ENCODE measurements at regions not wholly inside any gene's neighbourhood (a gene's known extent, or its start where the extent isn't known, plus 50 kb on each side); places are given as distances from the start of the nearest gene placed in this dataset.
"Not testable (repeated sequence)": the region's sequence is repeated elsewhere in the genome, so short reads cannot be mapped to it uniquely, and the experiment has no call there.

- DNase-seq (ENCODE audit: low read depth), result no peak
Observed at GRCh38 chr4:53866055-53866454, 198.3 kb downstream of the CHIC2 start.

- no peak for DNase-seq (ENCODE audit: low read depth)
Observed at GRCh38 chr4:53865054-53865453, 199.4 kb downstream of the CHIC2 start.

- DNase-seq (ENCODE audit: low read depth), result no peak
Observed at GRCh38 chr4:53863736-53864365, 200.6 kb downstream of the CHIC2 start.

DNA sequence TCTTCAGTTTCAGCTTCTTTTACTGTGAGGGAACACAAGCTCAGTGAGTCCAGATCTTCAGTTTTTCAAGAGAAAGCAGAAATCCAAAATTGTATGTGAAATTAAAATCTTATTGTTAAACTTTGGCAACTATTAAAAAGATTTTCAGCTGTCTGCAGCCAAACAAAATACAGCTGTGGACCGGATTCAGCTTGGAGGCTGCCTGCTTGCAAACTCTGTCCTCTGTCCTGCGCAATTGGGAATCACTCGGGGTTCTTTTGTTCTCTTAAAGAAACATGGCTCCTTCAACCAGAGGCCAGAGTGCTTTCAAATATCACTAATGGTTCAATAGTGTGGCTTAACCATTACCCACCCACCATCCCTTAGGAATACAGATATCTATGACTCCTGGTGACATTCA is 201.2 kb downstream of the CHIC2 start:
- no peak for DNase-seq (ENCODE audit: low read depth)

GRCh38 chr4:53861856-53862610 is 202.4 kb downstream of the CHIC2 start:
- peak; percentile 59 for DNase-seq (ENCODE audit: low read depth)

- no peak for DNase-seq (ENCODE audit: low read depth)
Observed at GRCh38 chr4:53859305-53859704, 205.1 kb downstream of the CHIC2 start.

- no peak for DNase-seq (ENCODE audit: low read depth)
Observed at GRCh38 chr4:53858744-53859143, 205.7 kb downstream of the CHIC2 start.

GRCh38 chr4:53855581-53856250 is 208.7 kb downstream of the CHIC2 start:
- peak; percentile 31 for DNase-seq (ENCODE audit: low read depth)

- peak; percentile 15 for DNase-seq (ENCODE audit: low read depth)
Observed at GRCh38 chr4:53854991-53855568, 209.3 kb downstream of the CHIC2 start.

DNA sequence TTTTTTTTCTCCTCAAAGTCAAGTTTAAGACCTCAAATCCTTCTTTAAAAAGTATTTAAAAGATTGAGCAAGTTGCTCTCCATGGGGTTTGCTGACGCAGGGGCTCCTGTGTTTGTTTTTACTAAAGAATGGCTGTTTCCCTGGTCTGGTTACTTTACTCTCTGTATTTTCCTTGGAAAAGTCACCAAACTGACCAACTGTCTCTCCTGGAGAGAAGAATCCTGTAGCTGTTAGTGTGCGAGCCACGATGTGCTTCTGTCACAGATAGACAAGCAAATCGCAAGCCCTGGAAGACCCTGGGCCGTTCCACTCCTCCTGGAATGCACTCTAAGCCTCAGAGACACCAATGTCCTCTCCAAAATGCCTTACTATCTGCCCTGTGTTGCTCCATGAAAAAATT is 212.1 kb downstream of the CHIC2 start:
- DNase-seq (ENCODE audit: low read depth), result no peak

DNA sequence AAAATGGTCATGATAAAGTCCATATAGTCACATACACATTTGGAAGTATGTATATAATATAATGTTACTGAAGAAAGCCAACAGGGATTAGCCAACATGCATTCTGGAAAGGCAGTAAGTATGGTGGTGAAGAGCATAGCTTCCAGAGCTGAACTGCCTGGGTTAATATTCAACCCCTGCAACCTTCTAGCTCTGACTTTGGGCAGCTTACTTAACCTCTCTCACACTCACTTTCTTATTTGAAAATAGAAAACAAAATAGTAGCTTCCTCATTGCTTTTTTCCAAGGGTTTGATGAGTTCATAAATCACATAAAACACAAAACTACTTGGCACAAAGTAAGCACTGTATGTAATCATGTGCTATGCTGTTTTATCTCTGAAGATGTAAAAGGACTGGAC is 216.4 kb downstream of the CHIC2 start:
- no peak for DNase-seq (ENCODE audit: low read depth)

DNA sequence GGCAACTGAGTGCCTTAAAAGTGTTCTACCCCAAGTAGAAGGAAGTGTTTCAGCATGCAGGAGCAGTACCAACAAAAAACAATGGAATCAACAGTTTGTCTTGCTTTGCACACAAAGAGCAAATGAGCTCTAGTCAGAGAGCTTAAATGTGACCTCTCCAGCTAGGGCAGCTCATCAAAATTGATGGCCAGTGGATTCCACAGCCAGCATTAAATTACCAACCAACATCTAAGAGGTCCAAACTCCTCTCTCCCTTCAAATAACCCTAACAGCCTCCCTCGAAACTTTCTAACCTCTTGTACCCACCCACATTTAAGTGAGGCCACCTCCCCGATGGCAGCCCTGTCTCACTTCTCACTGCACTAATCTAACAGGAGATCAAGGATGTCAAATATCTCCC is 219.9 kb downstream of the CHIC2 start:
- DNase-seq (ENCODE audit: low read depth), result no peak

DNA sequence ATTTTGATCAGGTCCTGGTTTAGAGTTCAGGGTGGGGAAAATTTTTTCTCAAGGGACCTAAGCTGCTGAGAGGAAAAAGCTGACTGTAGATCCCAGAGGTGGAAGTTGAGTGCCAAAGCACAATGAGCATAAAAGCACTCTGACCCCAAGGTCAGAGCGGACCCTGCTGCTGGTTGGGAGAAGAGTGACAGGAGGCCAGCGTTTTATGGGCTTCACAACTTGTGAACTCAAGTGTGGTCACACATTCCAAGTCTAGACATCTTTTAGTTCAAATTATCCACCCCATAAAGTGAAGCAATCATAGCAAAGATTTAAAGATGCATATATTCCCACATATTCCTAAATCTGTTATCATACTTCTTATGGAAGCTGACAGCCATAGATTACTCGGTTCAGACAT is 220.3 kb downstream of the CHIC2 start:
- DNase-seq (ENCODE audit: low read depth), result no peak

GRCh38 chr4:53841711-53842110 is 222.7 kb downstream of the CHIC2 start:
- DNase-seq (ENCODE audit: low read depth), result no peak

GRCh38 chr4:53840643-53841042 is 223.8 kb downstream of the CHIC2 start:
- DNase-seq (ENCODE audit: low read depth), result peak; percentile 5

- DNase-seq (ENCODE audit: low read depth), result not testable (repeated sequence)
Observed at GRCh38 chr4:53833302-53834003, 231.0 kb downstream of the CHIC2 start.

DNA sequence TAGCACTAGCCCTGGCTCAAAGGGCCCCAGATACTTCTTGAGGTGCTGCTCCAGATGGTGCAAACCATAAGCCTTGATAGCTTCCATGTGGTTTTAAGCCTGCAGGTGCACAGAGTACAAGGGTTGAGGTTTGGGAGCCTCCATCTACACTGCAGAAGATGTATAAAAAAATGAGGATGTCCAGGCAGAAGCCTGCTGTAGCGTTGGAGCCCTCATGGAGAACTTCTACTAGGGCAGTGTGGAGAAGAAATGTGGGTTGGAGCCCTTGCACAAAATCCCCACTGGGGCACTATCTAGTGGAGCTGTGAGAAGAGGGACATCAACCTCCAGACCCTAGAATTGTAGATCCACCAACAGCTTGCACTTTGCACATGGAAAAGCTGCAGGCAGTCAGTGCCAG is 231.9 kb downstream of the CHIC2 start:
- DNase-seq (ENCODE audit: low read depth), result no peak

DNA sequence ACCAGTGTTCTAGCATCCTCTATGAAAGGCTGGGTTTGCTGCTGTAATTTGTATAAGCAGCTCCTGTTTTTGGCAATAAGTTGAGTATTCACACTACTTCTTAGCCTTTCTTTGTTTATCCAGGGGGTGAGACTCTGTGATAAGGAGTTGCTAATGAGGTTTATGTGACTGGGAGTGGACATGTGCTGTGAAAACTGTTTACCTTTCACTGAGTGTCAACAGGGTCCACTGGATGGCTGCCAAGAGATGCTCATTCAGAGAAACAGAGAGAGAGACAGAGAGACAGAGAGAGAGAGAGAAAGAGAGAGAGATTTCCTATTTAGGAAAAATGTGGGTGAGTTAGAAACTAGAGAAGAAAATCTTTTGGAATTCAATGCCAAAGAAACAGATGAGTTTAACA is 233.9 kb downstream of the CHIC2 start:
- no peak for DNase-seq (ENCODE audit: low read depth)

DNA sequence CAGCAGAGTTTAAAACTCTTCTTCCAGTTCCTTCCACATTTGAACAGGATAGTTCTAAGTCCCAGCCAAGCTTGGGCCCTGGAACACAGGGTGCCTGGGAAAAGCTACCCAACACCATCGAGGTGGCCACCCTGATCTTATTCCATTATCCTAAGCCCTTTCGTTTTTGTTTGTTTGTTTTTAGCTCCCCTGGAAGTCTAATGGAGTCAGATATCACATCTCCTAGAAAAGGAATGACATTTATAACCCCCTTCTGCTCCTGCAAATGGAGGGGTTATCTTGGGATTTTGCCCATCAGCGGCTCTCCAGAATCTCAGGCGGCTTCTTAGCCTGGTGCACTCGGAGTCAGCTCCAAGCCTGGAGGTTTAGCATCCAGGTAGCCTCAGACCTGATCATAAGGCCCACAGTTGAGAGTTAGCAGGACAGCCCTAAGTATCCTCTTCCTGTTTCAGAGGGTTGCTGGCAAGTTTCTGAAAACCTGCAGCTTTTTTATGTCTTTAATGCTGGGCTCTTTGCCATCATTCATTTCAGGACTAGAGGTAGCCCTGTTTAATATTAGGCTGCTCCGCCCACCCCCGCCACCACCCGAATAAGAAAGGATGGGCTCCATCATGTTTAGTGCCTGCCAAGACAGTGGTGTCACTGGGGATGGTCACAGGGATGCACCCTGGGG is 230.0 kb upstream of the LNX1 start:
- DNase-seq (ENCODE audit: low read depth), result no peak

DNA sequence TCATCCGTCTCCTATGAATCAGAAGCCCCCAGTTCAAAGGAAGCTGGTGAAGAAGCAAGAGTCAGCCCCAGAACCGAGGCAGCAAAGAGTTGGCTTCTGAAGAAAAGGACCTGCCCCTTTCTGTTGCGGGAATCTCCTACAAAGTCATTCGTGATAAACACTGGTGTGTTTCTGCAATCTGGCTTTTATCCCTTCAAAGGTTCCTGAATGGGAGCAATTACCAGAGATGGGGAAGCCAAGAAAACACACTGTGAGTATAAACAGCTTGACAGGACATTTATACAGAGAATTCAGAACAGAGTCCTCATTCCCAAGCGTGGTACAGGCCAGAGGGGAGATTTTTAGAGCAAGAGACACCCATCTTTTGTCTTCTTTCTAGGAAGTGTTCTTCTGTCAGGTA is 226.8 kb upstream of the LNX1 start:
- DNase-seq (ENCODE audit: low read depth), result no peak

GRCh38 chr4:53816561-53816960 is 225.3 kb upstream of the LNX1 start:
- DNase-seq (ENCODE audit: low read depth), result no peak

GRCh38 chr4:53815281-53815680 is 224.0 kb upstream of the LNX1 start:
- DNase-seq (ENCODE audit: low read depth), result no peak

Measured in HS-5 (cell line).